Epithelial cell of proximal tubule (primary cell): ENCODE measurements at regions not wholly inside any gene's neighbourhood (a gene's known extent, or its start where the extent isn't known, plus 50 kb on each side); places are given as distances from the start of the nearest gene placed in this dataset.
"Not testable (repeated sequence)": the region's sequence is repeated elsewhere in the genome, so short reads cannot be mapped to it uniquely, and the experiment has no call there.

Experiments used
- DNase-seq: peaks from one replicate; pipeline ENCODE4 v3.0.0-alpha.2; 2011; ENCODE audit warnings: low read depth
- H3K4me3 ChIP-seq: 2 replicates; pipeline ENCODE4 v1.5.1; 2011; ENCODE audit warnings: low read depth, mild to moderate bottlenecking, low read length
- TF ChIP-seq, protein P1 (sequence below): conservative IDR thresholded peaks from 2 replicates; pipeline ENCODE4 v1.5.1; 2012; ENCODE audit warnings: low read depth, mild to moderate bottlenecking, low read length

DNA sequence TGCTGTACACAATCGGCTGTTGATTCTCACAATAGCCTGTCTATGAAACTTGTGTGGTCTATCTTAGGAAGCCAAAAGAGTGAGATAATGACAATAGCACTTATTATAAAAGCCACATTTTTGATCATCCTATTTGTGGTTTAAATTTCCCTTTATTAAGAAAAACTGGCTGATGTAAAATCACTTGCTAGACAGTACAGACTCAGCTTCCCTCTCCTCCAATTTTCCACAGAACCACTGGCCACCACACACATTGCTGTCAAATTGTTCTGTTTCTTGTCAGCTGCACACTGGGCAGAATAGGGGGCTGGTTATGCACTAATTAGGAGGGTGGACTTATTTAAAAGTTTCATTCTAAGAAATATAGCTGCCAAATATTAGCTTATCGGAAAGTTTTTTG, 425.9 kb downstream of the EPHA3 start:
- no peak for DNase-seq
- H3K4me3 ChIP-seq = no peak overlapping the region
- TF ChIP-seq, protein P1, sequence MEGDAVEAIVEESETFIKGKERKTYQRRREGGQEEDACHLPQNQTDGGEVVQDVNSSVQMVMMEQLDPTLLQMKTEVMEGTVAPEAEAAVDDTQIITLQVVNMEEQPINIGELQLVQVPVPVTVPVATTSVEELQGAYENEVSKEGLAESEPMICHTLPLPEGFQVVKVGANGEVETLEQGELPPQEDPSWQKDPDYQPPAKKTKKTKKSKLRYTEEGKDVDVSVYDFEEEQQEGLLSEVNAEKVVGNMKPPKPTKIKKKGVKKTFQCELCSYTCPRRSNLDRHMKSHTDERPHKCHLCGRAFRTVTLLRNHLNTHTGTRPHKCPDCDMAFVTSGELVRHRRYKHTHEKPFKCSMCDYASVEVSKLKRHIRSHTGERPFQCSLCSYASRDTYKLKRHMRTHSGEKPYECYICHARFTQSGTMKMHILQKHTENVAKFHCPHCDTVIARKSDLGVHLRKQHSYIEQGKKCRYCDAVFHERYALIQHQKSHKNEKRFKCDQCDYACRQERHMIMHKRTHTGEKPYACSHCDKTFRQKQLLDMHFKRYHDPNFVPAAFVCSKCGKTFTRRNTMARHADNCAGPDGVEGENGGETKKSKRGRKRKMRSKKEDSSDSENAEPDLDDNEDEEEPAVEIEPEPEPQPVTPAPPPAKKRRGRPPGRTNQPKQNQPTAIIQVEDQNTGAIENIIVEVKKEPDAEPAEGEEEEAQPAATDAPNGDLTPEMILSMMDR = no peak

DNA sequence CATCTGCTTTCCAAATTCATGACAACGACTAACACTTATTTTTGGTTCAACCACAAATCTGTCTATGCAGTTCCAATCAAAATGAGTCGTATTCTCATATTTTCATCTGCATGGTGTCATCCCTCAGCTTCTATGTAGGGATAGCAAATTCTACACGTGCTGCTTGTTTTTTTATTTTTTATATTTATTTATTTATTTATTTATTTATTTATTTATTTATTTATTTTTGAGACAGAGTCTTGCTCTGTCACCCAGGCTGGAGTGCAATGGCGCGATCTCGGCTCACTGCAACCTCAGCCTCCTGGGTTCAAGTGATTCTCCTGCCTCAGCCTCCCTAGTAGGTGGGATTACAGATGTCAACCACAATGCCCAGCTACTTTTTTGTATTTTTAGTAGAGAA, 447.2 kb downstream of the EPHA3 start:
- H3K4me3 ChIP-seq, DNase-seq: not testable (repeated sequence)

DNA sequence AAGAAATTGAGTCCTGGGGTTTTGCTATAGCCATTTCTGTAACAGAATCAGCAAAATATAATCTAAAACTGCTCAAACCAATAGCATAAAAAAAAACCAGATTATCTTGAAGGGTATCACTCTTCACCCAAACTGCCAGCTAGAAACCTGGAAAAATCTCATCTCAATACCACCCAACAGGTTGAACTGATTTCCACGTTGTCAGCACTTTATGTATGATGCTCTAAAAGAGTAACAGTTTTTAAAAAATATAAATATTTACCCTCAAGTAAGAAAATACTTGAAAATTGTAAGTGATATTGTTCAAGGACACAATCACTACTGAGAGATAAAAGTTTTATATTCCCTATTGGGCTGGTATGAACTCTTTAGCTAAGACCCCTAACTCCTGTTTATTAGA, 451.3 kb downstream of the EPHA3 start:
- TF ChIP-seq, protein P1 = no peak
- no peak overlapping the region for H3K4me3 ChIP-seq
- DNase-seq = no peak

GRCh38 chr3:89560568-89560967, 453.1 kb downstream of the EPHA3 start:
- no peak for DNase-seq
- H3K4me3 ChIP-seq = no peak overlapping the region
- TF ChIP-seq, protein P1 = no peak

DNA sequence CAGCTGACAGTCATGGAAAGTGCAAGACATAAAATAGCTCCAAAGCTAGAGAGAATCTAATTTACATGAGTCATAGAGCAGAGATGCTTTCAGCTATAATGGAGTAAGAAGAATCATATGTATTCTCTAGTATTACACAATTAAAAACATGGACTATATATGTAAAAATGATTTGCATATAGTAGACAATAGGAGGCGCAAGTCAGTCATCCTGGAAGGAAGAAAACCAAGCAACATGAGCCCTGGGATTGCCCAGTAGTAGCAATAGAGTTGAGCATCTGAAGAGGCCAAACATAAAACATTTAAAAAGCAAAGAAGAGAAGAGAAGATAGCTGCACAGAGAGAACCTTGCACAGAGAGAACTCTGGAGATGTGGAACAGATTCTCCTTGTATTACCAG, 455.0 kb downstream of the EPHA3 start:
- DNase-seq = no peak
- TF ChIP-seq, protein P1 = no peak
- no peak overlapping the region for H3K4me3 ChIP-seq

DNA sequence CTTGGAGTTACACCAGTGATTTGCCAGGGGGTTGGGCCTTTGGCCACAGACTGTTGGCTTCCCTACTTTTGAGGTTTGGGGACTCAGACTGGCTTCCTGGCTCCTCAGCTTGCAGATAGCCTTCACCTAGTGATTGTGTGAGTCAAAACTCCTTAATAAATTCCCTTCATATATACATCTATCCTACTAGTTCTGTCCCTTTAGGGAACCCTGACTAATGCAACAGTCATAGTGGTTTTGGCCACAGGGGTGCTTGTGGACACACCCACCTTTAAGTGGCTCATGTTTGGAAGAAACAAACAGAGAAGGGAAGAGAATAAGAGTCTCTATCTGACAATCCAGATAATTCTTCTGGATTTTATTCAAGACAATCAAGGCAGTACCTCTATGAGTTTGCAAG, 457.7 kb downstream of the EPHA3 start:
- H3K4me3 ChIP-seq = no peak overlapping the region
- no peak for DNase-seq
- TF ChIP-seq, protein P1 = no peak

- TF ChIP-seq, protein P1 = no peak
- DNase-seq = no peak
Measured at GRCh38 chr3:89570465-89570864, 463.0 kb downstream of the EPHA3 start.

GRCh38 chr3:89571298-89571697, 463.9 kb downstream of the EPHA3 start:
- H3K4me3 ChIP-seq = no peak overlapping the region
- DNase-seq = no peak
- TF ChIP-seq, protein P1 = no peak

More at GRCh38 chr3:89570465-89570864, 463.0 kb downstream of the EPHA3 start:
- H3K4me3 ChIP-seq = no peak overlapping the region
